Fibroblast of lung (primary cell): ENCODE measurements at regions not wholly inside any gene's neighbourhood (a gene's known extent, or its start where the extent isn't known, plus 50 kb on each side); places are given as distances from the start of the nearest gene placed in this dataset.

Source experiments
- EZH2 ChIP-seq: IDR thresholded peaks from 2 replicates; pipeline ENCODE4 v1.5.1; 2012; ENCODE audit warnings: low read length, control low read depth, mild to moderate bottlenecking; ENCODE audit errors: missing control alignments
- TF ChIP-seq, protein P1 (sequence below), 2 donors: IDR thresholded peaks in 1 of 2; conservative IDR thresholded peaks in 1 of 2; 1 replicate in 1 of 2; 2 replicates in 1 of 2; pipeline ENCODE4 v1.5.1; 2011 to 2012; ENCODE audit warnings: low read length in 2 of 2, control low read depth in 1 of 2, inconsistent platforms in 1 of 2, low read depth in 1 of 2, mild to moderate bottlenecking in 1 of 2

DNA sequence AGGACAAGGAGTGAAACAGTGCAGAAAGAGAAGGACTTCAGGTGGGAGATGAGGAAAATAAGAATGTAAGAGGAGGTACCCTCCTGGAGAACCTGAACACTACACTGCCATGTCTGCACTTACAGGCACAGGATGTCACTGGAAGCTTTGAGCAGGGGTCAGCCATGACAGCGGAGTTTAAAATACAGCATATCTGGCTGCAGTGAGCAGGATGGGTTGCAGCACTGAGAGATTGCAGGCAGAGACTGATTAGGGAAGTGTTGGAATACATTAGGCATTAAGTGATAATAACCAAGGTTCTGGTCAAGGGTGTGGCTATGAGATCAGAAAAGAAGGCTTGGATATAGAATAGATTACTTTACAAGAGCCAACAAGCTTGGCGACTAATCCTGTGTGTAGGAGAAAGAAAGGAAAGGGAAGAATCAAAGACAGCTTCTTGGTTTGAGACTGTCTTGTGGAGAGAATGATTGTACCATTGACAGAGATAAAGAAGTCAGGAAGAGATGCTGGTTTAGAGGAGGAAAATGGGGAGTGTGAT is 171.1 kb upstream of the RBMS1 start:
- TF ChIP-seq, protein P1, sequence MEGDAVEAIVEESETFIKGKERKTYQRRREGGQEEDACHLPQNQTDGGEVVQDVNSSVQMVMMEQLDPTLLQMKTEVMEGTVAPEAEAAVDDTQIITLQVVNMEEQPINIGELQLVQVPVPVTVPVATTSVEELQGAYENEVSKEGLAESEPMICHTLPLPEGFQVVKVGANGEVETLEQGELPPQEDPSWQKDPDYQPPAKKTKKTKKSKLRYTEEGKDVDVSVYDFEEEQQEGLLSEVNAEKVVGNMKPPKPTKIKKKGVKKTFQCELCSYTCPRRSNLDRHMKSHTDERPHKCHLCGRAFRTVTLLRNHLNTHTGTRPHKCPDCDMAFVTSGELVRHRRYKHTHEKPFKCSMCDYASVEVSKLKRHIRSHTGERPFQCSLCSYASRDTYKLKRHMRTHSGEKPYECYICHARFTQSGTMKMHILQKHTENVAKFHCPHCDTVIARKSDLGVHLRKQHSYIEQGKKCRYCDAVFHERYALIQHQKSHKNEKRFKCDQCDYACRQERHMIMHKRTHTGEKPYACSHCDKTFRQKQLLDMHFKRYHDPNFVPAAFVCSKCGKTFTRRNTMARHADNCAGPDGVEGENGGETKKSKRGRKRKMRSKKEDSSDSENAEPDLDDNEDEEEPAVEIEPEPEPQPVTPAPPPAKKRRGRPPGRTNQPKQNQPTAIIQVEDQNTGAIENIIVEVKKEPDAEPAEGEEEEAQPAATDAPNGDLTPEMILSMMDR (conservative IDR thresholded peaks at IDR 0.05 in 1 of 2, IDR thresholded peaks at IDR 0.05 in 1 of 2; ENCODE audit: low read depth in 1 of 2, low read length in 2 of 2): no peak
- TF ChIP-seq EZH2: no peak
